Stimulated activated CD4-positive, alpha-beta T cell treated with anti-CD3 and anti-CD28 coated beads, Interleukin-1b, Interleukin-23, amount 100 ng/mL, for 48 hours (primary cell): ENCODE measurements at regions not wholly inside any gene's neighbourhood (a gene's known extent, or its start where the extent isn't known, plus 50 kb on each side); places are given as distances from the start of the nearest gene placed in this dataset.
A peak's percentile ranks its signal among the peaks of the same experiment; 100 is the strongest.

Experiments
- DNase-seq: peaks from one replicate; pipeline ENCODE4 v3.0.0-alpha.2; 2020

- DNase-seq = no peak
Measured at GRCh38 chr2:144211065-144211464, 308.9 kb downstream of the ZEB2 start.

DNA sequence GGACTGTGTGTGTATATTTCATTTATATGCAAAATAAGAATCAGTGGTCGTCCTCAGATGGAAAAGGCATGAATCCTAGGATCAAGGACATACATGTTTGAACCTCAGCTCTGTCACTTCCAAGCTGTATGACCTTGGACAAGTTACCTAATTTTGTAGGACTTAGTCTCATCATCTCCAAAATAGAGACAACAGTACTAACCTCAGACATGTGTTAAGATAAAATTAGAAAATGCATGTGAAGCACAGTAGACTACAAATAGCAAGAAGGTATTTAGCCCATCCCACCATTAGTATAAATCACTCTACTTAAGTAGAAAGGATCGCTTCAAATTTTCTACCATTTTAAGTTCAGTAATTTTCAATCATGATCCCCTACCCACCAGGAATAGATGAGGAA is 309.8 kb downstream of the ZEB2 start:
- no peak for DNase-seq

DNA sequence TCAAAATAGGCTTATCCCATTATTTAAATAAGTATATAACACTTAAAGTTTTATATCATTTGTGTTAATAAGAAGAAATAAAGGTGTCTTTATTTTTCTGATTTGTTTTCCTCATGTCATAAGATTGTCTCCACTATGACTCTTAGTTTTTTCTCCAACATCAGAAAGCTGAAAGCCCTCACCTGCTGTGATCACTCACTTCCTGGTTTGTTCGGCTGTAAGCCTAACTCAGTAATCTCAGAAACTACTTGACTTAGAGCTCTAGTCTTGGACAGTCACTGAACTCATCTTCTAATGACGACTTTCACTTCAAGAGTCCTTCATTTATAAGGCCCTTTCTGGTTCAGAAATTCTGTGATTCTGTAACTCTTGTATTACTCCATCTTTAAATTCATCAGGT is 311.0 kb downstream of the ZEB2 start:
- no peak for DNase-seq

DNA sequence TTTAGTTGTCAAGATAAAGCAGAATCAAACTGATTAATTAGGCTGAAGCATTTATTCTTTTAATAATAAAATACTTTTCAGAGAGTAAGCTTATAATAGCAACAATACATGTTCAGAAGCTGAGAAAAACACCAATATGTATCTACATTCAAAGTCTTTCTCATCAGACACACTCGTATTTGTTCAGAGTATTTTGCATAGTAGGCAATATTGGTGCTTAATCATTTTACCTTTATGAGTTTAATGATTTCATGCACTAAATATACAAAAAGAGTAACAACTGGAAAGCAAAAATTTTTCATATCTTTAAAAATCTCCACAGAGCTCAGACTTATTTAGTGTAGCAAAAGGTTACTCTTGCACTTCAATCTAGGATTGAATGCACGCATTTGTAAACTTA is 313.9 kb downstream of the ZEB2 start:
- DNase-seq = no peak

- peak; percentile 49 for DNase-seq
Measured at GRCh38 chr2:144201868-144202468, 318.0 kb downstream of the ZEB2 start.

- peak; percentile 53 for DNase-seq
Measured at GRCh38 chr2:144201126-144201525, 318.8 kb downstream of the ZEB2 start.

GRCh38 chr2:144198116-144198515 is 321.8 kb downstream of the ZEB2 start:
- DNase-seq = peak; percentile 9

GRCh38 chr2:144194326-144195071 is 325.4 kb downstream of the ZEB2 start:
- DNase-seq = no peak

DNA sequence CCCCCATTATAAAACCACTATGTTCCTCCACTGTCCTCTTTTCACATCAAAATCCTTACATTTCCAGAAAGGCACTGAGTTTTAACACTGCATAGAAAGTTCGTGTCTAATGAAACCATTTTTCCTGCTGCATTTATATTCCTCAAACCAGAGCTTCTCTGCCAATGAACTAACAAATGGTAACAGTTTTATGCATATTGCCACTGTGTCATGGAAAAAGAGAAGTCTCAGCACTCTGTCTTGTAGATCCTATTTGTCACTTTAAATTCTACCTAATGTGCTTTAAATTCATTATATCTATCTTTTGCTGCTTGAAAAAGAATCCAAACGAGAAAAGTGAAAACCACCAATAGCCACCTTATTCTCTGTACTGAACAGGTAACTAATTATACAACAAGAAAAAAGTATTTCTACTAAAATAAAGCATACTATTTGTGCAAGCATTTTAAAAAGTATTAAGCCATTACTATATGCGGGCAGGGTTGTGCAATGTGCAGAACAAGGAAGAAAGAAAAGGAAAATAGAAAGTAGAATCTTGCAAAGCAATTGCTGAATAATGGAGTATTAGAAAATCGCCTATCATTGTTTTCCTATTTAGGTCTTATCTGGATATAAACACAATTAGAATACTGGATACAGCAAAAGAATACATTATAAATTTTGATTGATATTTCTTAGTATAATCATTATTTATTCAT is 328.9 kb downstream of the ZEB2 start:
- no peak for DNase-seq

DNA sequence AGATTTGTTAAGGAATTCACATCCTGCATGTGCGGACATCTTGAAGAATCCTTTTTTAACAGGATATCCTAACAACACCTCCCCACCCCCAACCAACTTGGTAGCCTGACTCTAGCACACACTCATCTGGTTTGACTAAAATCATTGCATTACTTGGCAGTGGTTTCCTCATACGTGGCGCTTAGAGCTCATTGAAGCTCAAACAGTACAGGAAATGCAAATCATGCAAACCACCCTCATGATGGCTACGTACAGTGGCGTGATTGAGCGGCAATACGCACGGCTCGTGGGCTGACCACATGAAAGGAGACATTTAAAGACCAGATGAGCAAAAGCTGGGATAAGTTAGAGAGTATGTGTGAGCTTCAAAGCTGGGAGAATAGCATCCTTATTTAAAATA is 336.2 kb downstream of the ZEB2 start:
- peak; percentile 82 for DNase-seq

DNA sequence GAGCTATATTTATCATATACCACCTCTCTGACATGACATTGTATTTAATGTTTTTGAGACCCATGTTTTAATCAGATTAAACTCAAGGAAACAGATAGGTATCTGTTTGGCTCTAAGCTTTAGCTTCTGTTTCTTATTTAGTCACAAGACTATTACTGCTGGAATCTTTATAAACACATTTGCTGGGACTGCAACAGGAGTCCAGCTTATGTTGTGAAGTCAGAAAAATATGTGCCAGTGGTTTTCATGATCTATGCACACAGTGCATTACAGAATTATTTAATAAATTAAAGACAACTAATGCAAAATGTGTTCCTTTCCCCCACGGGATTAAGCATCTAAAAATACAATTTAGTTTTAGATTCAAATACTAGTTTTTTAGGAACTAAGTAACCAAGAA is 338.9 kb downstream of the ZEB2 start:
- DNase-seq = no peak

DNA sequence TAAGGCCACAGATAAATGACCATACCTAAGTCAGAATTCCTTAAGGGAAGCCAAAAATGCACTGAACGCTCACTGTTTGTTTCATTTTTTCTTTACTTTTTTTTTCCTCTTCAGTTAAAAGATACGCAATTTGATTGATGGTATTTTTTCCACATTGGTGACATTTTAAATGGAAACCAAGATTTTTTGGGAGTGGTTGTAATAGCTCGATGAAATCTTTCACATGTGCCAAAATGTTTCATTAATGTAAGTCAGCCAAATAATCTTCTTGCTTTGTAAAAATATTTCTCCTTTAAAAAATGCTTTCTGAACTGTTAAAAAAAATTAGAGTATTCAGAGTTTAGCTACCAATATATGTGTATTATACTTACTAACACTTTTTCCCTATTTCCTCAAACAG is 339.8 kb downstream of the ZEB2 start:
- DNase-seq = no peak

- no peak for DNase-seq
Measured at GRCh38 chr2:144170179-144170578, 349.7 kb downstream of the ZEB2 start.

DNA sequence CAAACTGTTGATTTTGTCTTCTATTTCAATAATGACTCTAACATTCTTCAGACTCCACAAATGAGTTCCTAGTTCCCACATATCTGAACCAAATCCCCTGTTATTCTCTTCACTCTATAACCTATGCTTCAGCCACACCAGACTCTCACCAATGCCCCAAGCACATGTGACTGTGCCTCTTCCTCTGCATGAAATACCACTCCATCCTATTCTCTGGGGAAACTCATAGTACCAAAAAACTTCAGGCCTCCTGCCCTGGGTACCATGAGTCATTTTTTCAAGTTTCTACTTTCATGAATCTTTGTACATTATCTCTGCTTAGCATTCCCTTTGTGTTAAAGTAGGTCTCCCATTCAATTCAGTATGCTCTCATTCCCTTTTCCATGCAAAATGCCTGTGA is 353.2 kb downstream of the ZEB2 start:
- DNase-seq = no peak

DNA sequence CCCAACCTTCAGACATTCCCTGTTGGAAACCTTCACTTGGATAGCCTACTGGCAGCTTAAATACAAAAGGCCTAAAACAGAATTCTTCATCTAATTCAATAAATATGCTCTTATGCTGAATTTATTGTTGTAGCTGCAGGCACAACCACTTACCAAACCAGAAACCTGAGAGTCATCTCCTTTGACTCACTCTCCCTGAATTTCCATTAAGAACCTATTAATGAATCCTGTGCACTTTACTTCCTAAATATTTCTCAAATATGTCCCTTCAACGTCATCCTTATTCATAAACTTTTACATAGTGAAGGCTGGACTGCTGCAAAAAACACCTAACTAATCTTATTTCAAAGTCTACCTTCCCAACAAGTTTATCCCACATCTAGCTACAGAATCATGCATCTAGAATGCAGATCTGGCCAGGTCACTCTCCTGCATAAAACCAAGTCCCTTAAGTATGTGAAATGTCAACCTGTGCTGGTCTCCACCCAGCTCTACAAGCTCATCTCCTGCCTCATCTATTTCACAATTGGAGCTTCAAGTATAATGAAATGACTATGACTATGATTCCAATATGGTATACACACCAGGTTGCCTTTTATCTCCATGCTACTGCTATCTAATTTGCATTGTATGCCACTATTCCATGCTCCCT is 354.2 kb downstream of the ZEB2 start:
- DNase-seq = no peak

DNA sequence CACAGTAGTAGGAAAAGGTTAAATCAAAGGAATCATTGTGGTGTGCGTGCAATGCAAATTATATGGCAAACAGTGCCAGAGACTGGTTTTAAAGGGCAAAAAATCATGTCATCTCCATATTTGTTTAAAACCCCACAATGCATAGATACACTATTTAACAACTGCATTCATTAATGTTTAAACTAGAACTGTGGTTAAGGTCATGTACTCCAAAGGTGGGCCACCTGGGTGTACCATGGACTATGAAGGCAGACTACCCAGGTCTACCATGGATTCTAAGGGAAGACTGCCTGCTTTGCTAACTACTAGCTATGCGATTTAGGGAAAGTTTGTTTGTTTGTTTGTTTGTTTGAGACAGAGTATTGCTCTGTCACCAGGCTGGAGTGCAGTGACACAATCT is 356.3 kb downstream of the ZEB2 start:
- DNase-seq = no peak

- peak; percentile 11 for DNase-seq
Measured at GRCh38 chr2:144162652-144163051, 357.3 kb downstream of the ZEB2 start.

DNA sequence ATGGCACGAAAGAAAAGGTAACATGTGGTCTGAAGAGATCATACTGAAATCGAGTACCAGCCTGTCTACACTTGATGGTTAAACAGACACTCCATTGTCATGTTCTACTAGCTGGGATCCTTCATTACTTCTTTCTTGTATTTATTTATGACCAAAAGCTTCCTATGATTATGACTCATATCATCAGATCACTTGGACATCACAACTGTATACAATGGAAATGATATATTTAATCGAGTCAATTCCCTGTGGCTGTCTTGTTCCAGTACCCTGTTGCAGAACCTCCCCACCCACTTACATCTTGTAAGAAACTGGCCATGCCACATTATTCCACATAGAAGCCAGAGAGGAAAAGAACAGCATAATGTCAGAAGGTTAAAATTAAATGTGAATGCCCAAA is 358.9 kb downstream of the ZEB2 start:
- DNase-seq = no peak

DNA sequence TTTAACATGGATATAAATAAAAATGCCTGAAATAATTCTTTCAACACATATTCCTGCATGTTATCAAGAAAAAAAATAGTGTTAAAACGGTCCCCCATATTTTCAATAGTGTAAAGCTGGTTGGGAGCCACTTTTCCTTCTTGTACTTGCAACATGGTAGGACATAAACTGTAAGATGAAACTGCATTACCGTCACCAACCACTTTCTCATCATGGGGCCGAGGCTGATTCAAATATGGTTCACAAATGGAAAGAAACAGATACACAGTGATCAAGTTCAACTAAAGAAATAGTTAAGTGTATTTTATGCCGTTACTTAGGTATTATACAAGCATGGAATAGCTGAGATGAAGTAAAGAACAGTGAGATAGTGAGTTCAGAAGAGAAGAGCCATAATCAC is 360.7 kb downstream of the ZEB2 start:
- DNase-seq = no peak

DNA sequence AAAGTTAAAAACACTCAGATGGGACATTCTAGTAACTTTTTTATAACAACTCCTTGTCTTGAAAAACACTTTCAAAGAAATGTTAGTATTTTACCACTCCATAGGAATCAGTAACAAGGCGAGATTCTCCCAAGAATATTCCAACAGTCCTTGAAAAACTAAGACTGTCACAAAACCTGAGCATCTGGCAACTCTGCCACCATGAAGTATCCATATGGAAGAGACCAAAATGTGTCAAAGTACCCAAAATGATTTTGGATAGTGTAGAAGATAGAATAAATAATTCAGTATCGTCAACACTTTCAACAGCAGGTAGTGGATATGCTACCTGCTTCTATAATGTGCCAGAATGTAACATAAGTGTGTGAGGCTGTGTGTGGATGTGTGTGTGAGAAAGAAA is 361.8 kb downstream of the ZEB2 start:
- no peak for DNase-seq

DNA sequence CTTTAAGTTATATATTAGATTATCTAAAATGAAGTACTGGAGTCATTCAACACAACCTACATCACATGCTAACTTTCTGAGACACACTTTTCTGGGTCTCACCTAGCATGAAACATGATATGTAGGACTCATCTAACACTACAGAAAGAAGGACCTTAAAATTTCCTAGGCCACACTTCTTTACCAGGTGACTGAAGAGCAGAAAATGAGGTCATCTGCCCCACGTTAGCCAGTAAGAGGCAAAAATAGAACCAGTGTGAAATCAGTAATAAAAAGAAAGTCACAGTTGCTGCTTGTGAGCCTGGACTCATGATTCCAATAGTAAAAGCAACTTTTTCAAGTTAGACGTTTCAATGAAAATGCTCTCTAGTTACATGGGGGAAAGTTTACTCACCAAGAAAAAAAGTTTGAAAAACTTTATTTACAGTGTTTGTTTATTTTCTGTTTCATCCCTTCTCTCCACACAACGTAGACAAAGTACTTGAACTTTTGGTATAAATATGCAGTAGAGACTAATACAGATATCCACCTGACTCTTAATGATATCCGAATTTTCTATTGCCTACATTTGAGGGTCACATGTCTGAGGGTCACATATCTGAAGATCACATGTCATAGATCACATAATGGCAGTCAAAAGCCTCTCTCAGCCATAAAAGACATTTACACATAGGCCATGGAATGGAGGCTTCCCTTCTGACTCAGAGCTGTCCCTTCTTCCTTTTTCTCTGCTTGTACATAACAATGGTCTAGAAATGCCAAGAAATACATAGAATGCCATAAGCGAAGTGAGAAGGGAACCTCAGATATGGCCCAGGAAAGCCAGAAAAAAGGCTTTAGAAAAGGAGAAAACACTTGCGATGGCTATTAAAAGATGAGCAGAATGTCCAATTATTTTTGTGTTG is 362.9 kb downstream of the ZEB2 start:
- no peak for DNase-seq

- no peak for DNase-seq
Measured at GRCh38 chr2:144154205-144154604, 365.7 kb downstream of the ZEB2 start.

DNA sequence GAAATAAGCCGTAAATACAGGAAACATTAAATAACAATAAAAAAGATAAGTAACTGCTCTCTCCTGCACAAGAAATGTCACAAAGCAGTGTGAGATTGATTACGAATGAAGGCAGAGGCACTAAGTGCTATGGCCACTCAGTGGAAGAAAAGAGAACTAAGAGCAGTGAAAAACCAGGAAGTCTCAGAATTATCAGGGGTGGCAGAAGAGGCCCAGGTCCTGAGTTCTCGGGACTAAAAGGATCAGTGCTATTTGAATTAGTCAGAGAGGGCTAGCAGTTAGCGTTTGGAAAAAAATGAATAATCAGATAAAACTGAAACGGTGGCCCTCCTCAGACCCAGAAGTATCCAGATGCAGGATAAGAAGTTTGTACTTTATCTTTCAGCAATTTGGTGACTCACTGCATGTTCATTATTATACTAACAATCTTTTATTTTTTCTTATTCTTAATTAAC is 367.1 kb downstream of the ZEB2 start:
- no peak for DNase-seq
